ENCODE measurements at regions not wholly inside any gene's neighbourhood (a gene's known extent, or its start where the extent isn't known, plus 50 kb on each side); places are given as distances from the start of the nearest gene placed in this dataset.

- TF ChIP-seq CTCF (IDR thresholded peaks at IDR 0.05) (no peak), EP300 (IDR thresholded peaks at IDR 0.05) (no peak)
These were observed 82.1 kb upstream of the F13A1 start for GRCh38 chr6:6402591-6402990.
